ENCODE measurements at regions not wholly inside any gene's neighbourhood (a gene's known extent, or its start where the extent isn't known, plus 50 kb on each side); places are given as distances from the start of the nearest gene placed in this dataset.
"Not testable (repeated sequence)": the region's sequence is repeated elsewhere in the genome, so short reads cannot be mapped to it uniquely, and the experiment has no call there.

GRCh38 chr2:111438161-111438560 is 317.4 kb downstream of the BCL2L11 start:
- TF ChIP-seq CTCF (IDR thresholded peaks at IDR 0.05); ZFX (IDR thresholded peaks at IDR 0.05; ENCODE audit: borderline replicate concordance): not testable (repeated sequence)

Measured in 22Rv1 (cell line).